Stimulated activated CD8-positive, alpha-beta memory T cell treated with anti-CD3 and anti-CD28 coated beads, Interleukin-4, amount 100 ng/mL, for 24 hours (primary cell): ENCODE measurements at regions not wholly inside any gene's neighbourhood (a gene's known extent, or its start where the extent isn't known, plus 50 kb on each side); places are given as distances from the start of the nearest gene placed in this dataset.
"Not testable (repeated sequence)": the region's sequence is repeated elsewhere in the genome, so short reads cannot be mapped to it uniquely, and the experiment has no call there.

Experiments
- DNase-seq: peaks from one replicate; pipeline ENCODE4 v3.0.0-alpha.2; 2020; ENCODE audit warnings: low read depth

DNA sequence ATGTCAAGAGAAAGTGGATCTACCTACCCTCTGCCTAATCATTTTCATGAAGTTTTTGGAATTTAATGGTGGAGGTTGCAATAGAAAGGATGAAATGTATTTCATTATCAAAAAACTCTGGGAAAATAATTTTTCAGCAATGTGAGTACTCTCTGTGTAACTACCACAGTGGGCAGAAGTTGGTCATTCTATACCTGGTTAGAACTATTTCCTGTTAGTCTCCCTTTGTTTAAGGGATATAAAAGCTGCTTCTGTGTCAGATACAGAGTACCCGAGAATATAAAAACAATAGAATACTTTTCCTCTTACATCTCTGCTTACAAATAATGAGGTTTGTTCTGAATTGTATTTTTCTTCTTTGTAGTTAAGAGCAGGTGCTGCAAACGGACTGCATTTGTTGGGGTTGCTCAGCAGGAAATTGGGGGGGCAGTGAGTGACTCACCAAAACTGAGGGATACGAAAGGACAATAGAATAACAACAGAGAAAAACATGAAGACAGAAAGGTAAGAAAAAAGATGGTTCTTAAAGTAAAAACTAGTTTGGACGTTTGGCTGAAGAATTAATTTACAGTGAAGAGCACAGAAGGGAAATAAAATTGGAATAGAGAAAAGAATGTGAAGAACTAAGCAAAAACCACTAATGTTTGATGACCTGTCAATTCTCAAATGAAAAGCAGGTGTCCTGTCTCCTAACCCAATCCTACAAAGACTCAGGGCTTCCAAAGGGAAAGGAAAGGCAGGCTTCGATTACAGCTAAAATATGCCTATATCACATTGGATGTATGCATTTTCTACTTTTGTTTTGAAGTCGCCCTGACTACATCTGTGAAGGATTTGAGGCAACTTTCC is 703.1 kb downstream of the RFPL4B start:
- DNase-seq, result no peak

- no peak for DNase-seq
Observed at GRCh38 chr6:113050979-113051378, 703.8 kb downstream of the RFPL4B start.

DNA sequence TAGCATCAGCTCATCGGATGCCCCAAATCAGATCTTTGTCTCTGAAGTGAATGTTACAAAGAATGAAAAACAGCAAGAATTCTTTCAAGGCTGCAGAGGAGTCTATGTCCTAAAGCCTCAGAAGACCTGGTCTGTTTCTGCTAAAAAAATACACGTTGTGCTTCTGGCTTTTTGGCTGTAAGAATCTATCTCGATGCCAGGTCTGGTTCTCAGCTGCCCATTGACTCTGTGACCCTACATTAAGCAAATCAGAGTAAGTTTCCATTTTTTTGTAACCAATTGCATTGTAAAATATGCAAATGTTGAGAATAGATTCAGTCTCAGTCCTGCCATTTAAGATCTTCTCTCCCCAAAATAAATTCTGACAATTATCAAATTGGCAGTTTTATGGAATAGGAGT is 705.4 kb downstream of the RFPL4B start:
- no peak for DNase-seq

GRCh38 chr6:113055061-113055460 is 707.9 kb downstream of the RFPL4B start:
- no peak for DNase-seq

DNA sequence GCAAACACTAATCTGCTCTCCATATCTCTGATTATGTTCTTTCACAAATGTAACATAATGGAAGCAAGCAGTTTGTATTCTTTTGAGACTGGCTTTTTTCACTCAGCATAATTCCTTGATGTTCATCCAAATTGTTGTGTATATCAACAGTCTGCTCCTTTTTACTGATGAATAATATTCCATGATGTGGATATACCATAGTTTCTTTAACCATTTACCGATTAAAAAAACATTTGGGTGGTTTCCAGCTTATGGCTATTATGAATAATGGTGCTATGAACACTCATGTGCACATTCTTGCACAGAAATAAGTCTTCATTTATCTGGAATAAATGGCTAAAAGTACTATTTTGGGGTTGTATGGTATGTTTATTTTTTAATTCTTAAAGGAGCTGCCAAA is 708.9 kb downstream of the RFPL4B start:
- no peak for DNase-seq

DNA sequence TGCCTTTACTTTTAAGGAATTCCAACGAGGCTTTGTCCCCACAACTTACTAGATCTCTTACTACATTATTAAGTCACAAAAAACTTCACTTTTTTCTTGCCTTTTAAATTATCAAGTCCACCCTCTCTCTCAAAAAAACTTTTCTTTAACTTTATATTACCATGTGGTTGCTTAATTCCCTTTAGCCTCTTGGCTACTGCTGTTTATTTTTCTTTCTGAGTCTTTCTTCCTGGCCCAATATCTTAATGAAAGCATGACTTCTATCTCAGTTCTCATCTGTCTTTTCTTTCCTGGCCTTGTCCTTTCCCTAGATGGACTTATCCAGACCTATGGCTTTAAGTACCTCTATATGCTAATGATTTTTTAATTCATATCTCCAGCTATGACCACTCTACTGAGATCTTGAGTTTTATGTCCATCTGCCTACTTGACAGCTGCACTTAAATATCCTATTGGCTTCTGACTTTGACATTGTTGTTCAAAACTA is 710.5 kb downstream of the RFPL4B start:
- no peak for DNase-seq

DNA sequence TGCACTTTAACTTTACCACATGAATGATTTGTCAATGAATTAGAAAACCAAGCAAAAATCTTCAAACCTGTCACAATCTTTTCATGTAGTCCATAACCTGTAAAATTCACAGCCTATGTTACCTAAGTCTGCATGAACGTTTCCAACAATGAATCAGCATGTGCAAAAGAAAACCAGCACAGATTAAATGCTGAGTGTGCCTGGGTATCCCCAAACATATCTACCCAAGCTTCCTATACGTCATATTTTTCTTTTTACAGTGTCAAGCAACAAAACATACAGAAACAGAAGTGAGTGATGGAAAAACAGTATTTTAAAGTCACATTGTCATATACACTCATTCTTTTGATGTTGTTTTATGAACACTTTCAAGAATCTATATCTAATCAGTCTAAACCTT is 713.5 kb downstream of the RFPL4B start:
- DNase-seq, result no peak

- DNase-seq, result no peak
Observed at GRCh38 chr6:113065611-113066010, 718.5 kb downstream of the RFPL4B start.

GRCh38 chr6:113067612-113068275 is 720.6 kb downstream of the RFPL4B start:
- no peak for DNase-seq

GRCh38 chr6:113068570-113068969 is 721.4 kb downstream of the RFPL4B start:
- no peak for DNase-seq

DNA sequence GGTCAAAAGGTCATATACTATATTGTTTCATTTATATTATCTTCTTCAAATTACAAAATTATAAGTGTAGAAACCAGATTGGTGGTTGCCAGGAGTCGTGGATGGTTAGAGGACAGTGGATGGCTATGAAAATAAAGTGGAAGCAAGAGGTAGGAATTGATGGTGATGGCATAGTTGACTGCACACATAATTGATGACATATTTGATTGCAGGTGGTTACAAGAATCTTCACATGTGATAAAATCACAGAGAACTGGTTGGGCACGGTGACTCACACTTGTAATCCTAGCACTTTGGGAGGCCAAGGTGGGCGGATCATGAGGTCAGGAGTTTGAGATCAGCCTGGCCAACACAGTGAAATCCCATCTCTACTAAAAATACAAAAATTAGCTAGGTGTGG is 723.6 kb downstream of the RFPL4B start:
- not testable (repeated sequence) for DNase-seq

GRCh38 chr6:113073611-113074191 is 726.6 kb downstream of the RFPL4B start:
- DNase-seq, result no peak

DNA sequence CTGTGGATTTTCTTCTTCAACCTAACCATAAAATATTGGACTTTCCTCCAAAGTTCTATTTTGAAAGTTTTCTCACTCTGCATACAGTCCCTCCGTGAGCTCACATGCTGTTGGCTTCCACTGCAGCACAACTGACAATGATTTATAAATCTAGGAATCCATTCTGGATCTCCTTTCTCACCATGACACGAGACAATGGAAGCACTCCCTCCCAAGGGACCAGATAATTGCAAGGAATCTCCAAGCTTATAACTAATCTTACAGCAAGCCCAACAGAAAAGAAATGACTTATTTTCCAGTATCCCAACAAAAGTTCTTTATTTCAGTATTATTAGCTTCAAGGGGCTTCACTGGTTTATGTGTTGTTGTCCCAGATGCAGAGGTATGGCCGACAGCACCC is 729.0 kb downstream of the RFPL4B start:
- no peak for DNase-seq

DNA sequence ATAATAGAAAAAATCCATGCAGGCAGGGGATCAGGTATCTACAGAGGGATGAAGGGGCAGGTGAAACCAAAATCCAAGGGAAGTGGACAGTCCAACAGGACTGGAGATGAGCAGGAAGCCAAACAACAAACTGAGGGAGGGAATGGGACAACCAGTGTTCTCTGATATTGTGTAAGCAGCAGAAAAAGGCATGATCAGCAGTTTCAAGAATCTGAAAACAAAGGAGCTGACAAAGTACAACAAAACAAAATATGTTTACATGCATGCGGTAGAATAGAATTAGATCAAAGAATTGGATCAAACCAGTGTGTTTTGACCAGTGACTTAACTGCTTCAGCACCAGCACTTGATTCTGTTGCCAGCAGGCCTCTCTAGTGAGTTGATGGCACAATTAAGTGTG is 729.7 kb downstream of the RFPL4B start:
- no peak for DNase-seq

GRCh38 chr6:113077794-113078193 is 730.7 kb downstream of the RFPL4B start:
- no peak for DNase-seq

DNA sequence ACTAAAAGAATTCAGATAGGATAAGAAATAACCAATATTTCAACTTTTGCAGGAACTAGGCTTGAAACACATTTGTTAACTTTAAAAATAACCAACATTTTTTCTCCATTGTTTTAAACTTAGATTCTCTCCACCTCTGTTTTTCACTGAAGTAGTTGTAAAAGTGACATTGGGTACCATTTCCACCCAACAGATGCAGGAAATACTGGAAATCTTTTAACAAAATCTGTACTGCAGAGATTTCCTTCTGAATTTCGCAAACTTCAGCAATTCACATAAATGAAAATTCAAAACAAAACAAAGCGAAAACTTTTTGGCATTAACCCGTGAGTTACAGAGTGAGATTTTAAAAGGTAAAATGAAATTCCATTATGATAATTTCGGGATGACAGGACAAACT is 731.7 kb downstream of the RFPL4B start:
- no peak for DNase-seq

- DNase-seq, result no peak
Observed at GRCh38 chr6:113082745-113083144, 735.6 kb downstream of the RFPL4B start.

DNA sequence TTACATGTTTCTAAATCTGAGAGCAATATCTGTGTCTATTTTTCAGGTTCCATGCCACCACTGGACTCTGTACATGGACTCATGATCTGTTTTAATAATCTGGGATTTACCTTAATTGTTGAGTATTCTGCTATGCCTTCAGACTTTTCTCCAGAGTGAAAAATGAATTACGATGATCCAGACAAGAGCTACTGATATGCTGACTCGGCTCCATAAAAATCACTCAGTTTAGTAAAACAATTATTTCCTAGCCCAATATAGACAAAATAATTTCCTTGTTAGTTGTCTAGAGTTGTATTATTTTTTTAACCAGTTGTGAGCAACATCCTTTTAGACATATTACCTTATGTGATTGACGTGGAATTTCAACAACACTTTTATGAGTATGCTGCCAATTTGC is 736.8 kb downstream of the RFPL4B start:
- no peak for DNase-seq

GRCh38 chr6:113089056-113089455 is 741.9 kb downstream of the RFPL4B start:
- no peak for DNase-seq

- DNase-seq, result no peak
Observed at GRCh38 chr6:113092795-113093194, 745.7 kb downstream of the RFPL4B start.

DNA sequence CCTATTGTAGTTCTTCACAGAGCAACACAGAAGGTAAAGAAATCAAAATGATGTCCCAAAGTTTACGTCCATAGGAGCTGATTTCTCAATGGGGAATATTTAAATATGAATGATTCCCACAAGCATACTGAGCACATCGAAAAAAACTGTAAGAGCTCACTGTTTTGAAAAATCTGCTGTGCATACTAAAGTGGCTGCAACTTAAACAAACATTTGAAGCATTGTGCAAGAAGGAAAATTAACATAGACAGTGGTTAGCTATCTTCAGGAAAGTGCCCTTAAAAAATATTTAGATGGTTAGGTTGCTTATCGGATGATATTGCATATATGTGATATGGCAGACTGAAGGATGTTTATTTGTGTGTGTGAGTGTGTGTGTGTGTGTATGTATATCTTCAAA is 747.6 kb downstream of the RFPL4B start:
- no peak for DNase-seq

- DNase-seq, result no peak
Observed at GRCh38 chr6:113095841-113096240, 748.7 kb downstream of the RFPL4B start.

- no peak for DNase-seq
Observed at GRCh38 chr6:113102761-113103160, 754.4 kb upstream of the MARCKS start.
